ENCODE measurements at regions not wholly inside any gene's neighbourhood (a gene's known extent, or its start where the extent isn't known, plus 50 kb on each side); places are given as distances from the start of the nearest gene placed in this dataset.

GRCh38 chr6:2562721-2563451 lies 187.8 kb downstream of the MYLK4 start:
- DNase-seq = no peak

GRCh38 chr6:2560917-2561698 lies 189.6 kb downstream of the MYLK4 start:
- DNase-seq = no peak

GRCh38 chr6:2560140-2560818 lies 190.4 kb downstream of the MYLK4 start:
- DNase-seq = no peak

GRCh38 chr6:2558861-2559801 lies 191.6 kb downstream of the MYLK4 start:
- no peak for DNase-seq

GRCh38 chr6:2558098-2558680 lies 192.5 kb downstream of the MYLK4 start:
- no peak for DNase-seq

GRCh38 chr6:2557181-2557720 lies 193.5 kb downstream of the MYLK4 start:
- no peak for DNase-seq

- no peak for DNase-seq
Observed at GRCh38 chr6:2556761-2557160, 194.0 kb downstream of the MYLK4 start.

GRCh38 chr6:2554651-2555260 lies 196.0 kb downstream of the MYLK4 start:
- no peak for DNase-seq

- no peak for DNase-seq
Observed at GRCh38 chr6:2552526-2553154, 198.1 kb downstream of the MYLK4 start.

GRCh38 chr6:2551705-2552104 lies 199.0 kb downstream of the MYLK4 start:
- DNase-seq = no peak

GRCh38 chr6:2550247-2550646 lies 200.5 kb downstream of the MYLK4 start:
- DNase-seq = no peak

- no peak for DNase-seq
Observed at GRCh38 chr6:2549834-2550233, 200.9 kb downstream of the MYLK4 start.

GRCh38 chr6:2547355-2547754 lies 203.4 kb downstream of the MYLK4 start:
- no peak for DNase-seq

- no peak for DNase-seq
Observed at GRCh38 chr6:2546901-2547300, 203.8 kb downstream of the MYLK4 start.

GRCh38 chr6:2545383-2546038 lies 205.2 kb downstream of the MYLK4 start:
- no peak for DNase-seq

GRCh38 chr6:2543321-2543720 lies 207.4 kb downstream of the MYLK4 start:
- no peak for DNase-seq

GRCh38 chr6:2542858-2543218 lies 207.9 kb downstream of the MYLK4 start:
- DNase-seq = peak in 1 of 2 donors; percentile 13

GRCh38 chr6:2542101-2542857 lies 208.4 kb downstream of the MYLK4 start:
- no peak for DNase-seq

- DNase-seq = no peak
Observed at GRCh38 chr6:2536451-2536850, 214.3 kb downstream of the MYLK4 start.

- DNase-seq = no peak
Observed at GRCh38 chr6:2535506-2535905, 215.2 kb downstream of the MYLK4 start.
